IMR-90 (cell line): ENCODE measurements at regions not wholly inside any gene's neighbourhood (a gene's known extent, or its start where the extent isn't known, plus 50 kb on each side); places are given as distances from the start of the nearest gene placed in this dataset.

Source experiments
- ATAC-seq: fragments of 200-7000 bp; cut with Tn5 transposase; 2 replicates; pipeline ENCODE4 v1.9.1; 2020; ENCODE audit warnings: low read depth, mild to moderate bottlenecking, moderate library complexity
- BruUV-seq: library from RNA; stranded (reverse); fragments of 400-500 nt; replicated peaks from 2 replicates; lab custom pipeline; 2021; lab: Mats Ljungman, UMichigan
- CTCF ChIA-PET: fragments of 300-600 bp; formaldehyde crosslinking; extraction: SDS; loops from one replicate; lab custom pipeline; 2021; ENCODE audit warnings: antibody characterized with exemption; lab: Yijun Ruan, JAX
- POLR2A ChIA-PET: fragments of 300-600 bp; sonication (Branson Sonifier 250); formaldehyde crosslinking; loops from one replicate; lab custom pipeline; 2022; ENCODE audit warnings: antibody characterized with exemption; ENCODE audit not compliant: unreplicated experiment; lab: Charles Lee
- DNase-seq: peaks from one replicate; pipeline ENCODE4 v3.0.0; 2013
- H2AFZ ChIP-seq: replicated peaks from 2 replicates; pipeline ENCODE3; 2013; ENCODE audit warnings: low read length, mild to moderate bottlenecking; ENCODE audit not compliant: poor library complexity
- H2AK5ac ChIP-seq: 2 replicates; pipeline ENCODE4 v1.6.1; 2013; ENCODE audit warnings: low read depth, low read length, inconsistent platforms
- H2AK9ac ChIP-seq: replicated peaks from 2 replicates; pipeline ENCODE3; 2013; ENCODE audit warnings: mild to moderate bottlenecking, low read depth, low read length, moderate library complexity; ENCODE audit not compliant: poor library complexity
- H2BK120ac ChIP-seq: 2 replicates; pipeline ENCODE4 v1.6.1; 2013; ENCODE audit warnings: low read depth, low read length, inconsistent platforms
- H2BK15ac ChIP-seq: 3 replicates; pipeline ENCODE4 v1.6.1; 2013; ENCODE audit warnings: low read depth, low read length, inconsistent platforms
- H2BK20ac ChIP-seq: 2 replicates; pipeline ENCODE4 v1.6.1; 2013; ENCODE audit warnings: low read depth, mild to moderate bottlenecking, inconsistent platforms, low read length, moderate library complexity
- H2BK5ac ChIP-seq: 2 replicates; pipeline ENCODE4 v1.6.1; 2013; ENCODE audit warnings: mild to moderate bottlenecking, low read depth, low read length, inconsistent platforms; ENCODE audit not compliant: poor library complexity, severe bottlenecking
- H3K14ac ChIP-seq: replicated peaks from 2 replicates; pipeline ENCODE4 v1.6.1; 2013; ENCODE audit warnings: low read depth, low read length, inconsistent platforms
- H3K18ac ChIP-seq: 2 replicates; pipeline ENCODE4 v1.6.1; 2013; ENCODE audit warnings: low read depth, low read length, control low read depth
- H3K23ac ChIP-seq: 2 replicates; pipeline ENCODE4 v1.6.1; 2013; ENCODE audit warnings: low read depth, low read length, inconsistent platforms
- H3K27ac ChIP-seq: 2 replicates; pipeline ENCODE4 v1.5.1; 2013; ENCODE audit warnings: mild to moderate bottlenecking, control low read depth, low read length; ENCODE audit not compliant: insufficient read depth
- H3K27me3 ChIP-seq: 2 replicates; pipeline ENCODE4 v1.6.1; 2013; ENCODE audit warnings: low read length; ENCODE audit not compliant: control insufficient read depth, insufficient read depth
- H3K36me3 ChIP-seq: 2 replicates; pipeline ENCODE4 v1.6.1; 2013; ENCODE audit warnings: low read length, mixed read lengths; ENCODE audit not compliant: control insufficient read depth, insufficient read depth
- H3K4ac ChIP-seq: 2 replicates; pipeline ENCODE4 v1.6.1; 2013; ENCODE audit warnings: low read depth, low read length, inconsistent platforms
- H3K4me1 ChIP-seq: 2 replicates; pipeline ENCODE4 v1.6.1; 2013; ENCODE audit warnings: low read length, mixed read lengths; ENCODE audit not compliant: control insufficient read depth, insufficient read depth
- H3K4me2 ChIP-seq: 2 replicates; pipeline ENCODE4 v1.6.1; 2013; ENCODE audit warnings: low read depth, mild to moderate bottlenecking, control low read depth, low read length, moderate library complexity
- H3K4me3 ChIP-seq: 2 replicates; pipeline ENCODE4 v1.5.1; 2013; ENCODE audit warnings: low read depth, mild to moderate bottlenecking, control low read depth, low read length, moderate library complexity; ENCODE audit not compliant: insufficient read depth
- H3K56ac ChIP-seq: 2 replicates; pipeline ENCODE4 v1.6.1; 2013; ENCODE audit warnings: low read length, inconsistent platforms; ENCODE audit not compliant: insufficient read depth; ENCODE audit errors: extremely low read depth
- H3K79me1 ChIP-seq, 2 experiments: 2 replicates each; pipeline ENCODE4 v1.6.1; 2013; ENCODE audit warnings: low read length in 2 of 2, inconsistent platforms in 1 of 2, low read depth in 1 of 2
- H3K9ac ChIP-seq: 2 replicates; pipeline ENCODE4 v1.6.1; 2013; ENCODE audit warnings: low read depth, low read length, control low read depth
- H3K9me1 ChIP-seq: 2 replicates; pipeline ENCODE4 v1.6.1; 2013; ENCODE audit warnings: low read length, inconsistent platforms; ENCODE audit not compliant: insufficient read depth
- H3K9me3 ChIP-seq: 2 replicates; pipeline ENCODE4 v1.6.1; 2013; ENCODE audit warnings: low read length; ENCODE audit not compliant: control insufficient read depth, insufficient read depth
- H4K20me1 ChIP-seq: 2 replicates; pipeline ENCODE4 v1.6.1; 2013; ENCODE audit warnings: low read length, inconsistent platforms; ENCODE audit not compliant: insufficient read depth
- H4K5ac ChIP-seq: 2 replicates; pipeline ENCODE4 v1.6.1; 2013; ENCODE audit warnings: mild to moderate bottlenecking, low read depth, low read length, control low read depth
- H4K8ac ChIP-seq, 2 experiments: 2 replicates each; pipeline ENCODE4 v1.6.1; 2013; ENCODE audit warnings: low read depth in 2 of 2, low read length in 2 of 2, control low read depth in 1 of 2, inconsistent platforms in 1 of 2
- H4K91ac ChIP-seq: 2 replicates; pipeline ENCODE4 v1.6.1; 2013; ENCODE audit warnings: low read depth, low read length, inconsistent platforms; ENCODE audit not compliant: insufficient read depth
- CHD1 ChIP-seq: IDR thresholded peaks from 2 replicates; pipeline ENCODE4 v1.6.1; 2012; ENCODE audit warnings: low read depth, low read length, improper control_type of control experiment
- ELK1 ChIP-seq: fragments of 150-350 bp; IDR thresholded peaks from 2 replicates; pipeline ENCODE4 v1.6.1; 2016; ENCODE audit warnings: low read depth, mild to moderate bottlenecking, low read length, moderate library complexity, borderline replicate concordance
- USF2 ChIP-seq: fragments of 150-350 bp; IDR thresholded peaks from 2 replicates; pipeline ENCODE4 v1.6.1; 2017; ENCODE audit warnings: mild to moderate bottlenecking, antibody characterized with exemption, low read length, low read depth
- WGBS, 2 experiments: methylation state at CpG; one replicate each; pipeline versions ENCODE4 v1.1.5 to v1.1.7; 2013; ENCODE audit warnings: missing lambda C conversion rate in 2 of 2; ENCODE audit not compliant: insufficient read length in 1 of 2; ENCODE audit errors: extremely low coverage in 2 of 2; 5-methylcytosine and 5-hydroxymethylcytosine counted together
- dilution Hi-C: fragments of 300-500 bp; cut with HindIII; formaldehyde crosslinking; loops from one replicate; pipeline ENCODE4 v1.14.3; 2018; ENCODE audit warnings: low sequenced_read_pairs; ENCODE audit not compliant: unreplicated experiment
- in situ Hi-C: fragments of 300-500 bp; cut with MboI; formaldehyde crosslinking; loops from 3 replicates; pipeline ENCODE4 v1.14.3; 2019; ENCODE audit warnings: low sequenced_read_pairs, inconsistent platforms, mixed read lengths
- intact Hi-C: fragments of 100-400 bp; cut with micrococcal nuclease; formaldehyde crosslinking; loops from 2 replicates; pipeline ENCODE4 v1.10.0; 2022

- no peak overlapping the region for H4K91ac ChIP-seq
- CTCF ChIA-PET, result no interaction called here
- intact Hi-C loops (loop anchor here (5.0 to 10.0 kb wide), 2 partner anchors 206 to 521 kb away; partner anchors contain the start of gene FSIP2), dilution Hi-C loops (no loop called here), in situ Hi-C loops (no loop called here)
- H2BK15ac ChIP-seq, result no peak overlapping the region
- DNase-seq (no peak), ATAC-seq (no peak)
- H3K27ac ChIP-seq, result no peak overlapping the region
- no peaks in the 10 kb centered on the region for H3K27me3 ChIP-seq
- H3K79me1 ChIP-seq, result no peaks in the 10 kb centered on the region
- no peak overlapping the region for H3K4me3 ChIP-seq
- no peak overlapping the region for H3K14ac ChIP-seq
- no peak overlapping the region for H3K9ac ChIP-seq
- no peak for TF ChIP-seq CHD1
- TF ChIP-seq USF2, result no peak
- no peak for TF ChIP-seq ELK1
- WGBS, 2 experiments, result no CpG with 5 or more reads among the region's 4 CpGs
- BruUV-seq, result no TSS peak
- H2BK20ac ChIP-seq, result no peak overlapping the region
- no peak overlapping the region for H3K18ac ChIP-seq
- no peaks in the 10 kb centered on the region for H4K20me1 ChIP-seq
- no peak overlapping the region for H3K56ac ChIP-seq
- no peak overlapping the region for H2AFZ ChIP-seq
- H3K4me1 ChIP-seq, result no peaks in the 10 kb centered on the region
- no peak overlapping the region for H4K8ac ChIP-seq
- H2BK5ac ChIP-seq, result no peak overlapping the region
- H3K23ac ChIP-seq, result no peak overlapping the region
- H3K9me3 ChIP-seq, result no peaks in the 10 kb centered on the region
- POLR2A ChIA-PET, result no interaction called here
- H2AK9ac ChIP-seq, result no peak overlapping the region
- H3K4ac ChIP-seq, result no peak overlapping the region
- no peak overlapping the region for H3K4me2 ChIP-seq
- no peaks in the 10 kb centered on the region for H3K36me3 ChIP-seq
- no peak overlapping the region for H2BK120ac ChIP-seq
- no peak overlapping the region for H4K5ac ChIP-seq
- no peak overlapping the region for H2AK5ac ChIP-seq
- no peaks in the 10 kb centered on the region for H3K9me1 ChIP-seq
These were observed 230.2 kb upstream of the ZC3H15 start for GRCh38 chr2:186255823-186256222.
